Cardiac fibroblast (primary cell): ENCODE measurements at regions not wholly inside any gene's neighbourhood (a gene's known extent, or its start where the extent isn't known, plus 50 kb on each side); places are given as distances from the start of the nearest gene placed in this dataset.
A peak's percentile ranks its signal among the peaks of the same experiment; 100 is the strongest.
"Not testable (repeated sequence)": the region's sequence is repeated elsewhere in the genome, so short reads cannot be mapped to it uniquely, and the experiment has no call there.

Experiments
- DNase-seq, 2 donors: peaks; one replicate each; pipeline versions ENCODE4 v3.0.0 to v3.0.0-alpha.2; 2010; ENCODE audit warnings: low read depth in 2 of 2
- H3K4me3 ChIP-seq, 2 donors: replicated peaks in 1 of 2; 1 replicate in 1 of 2; 2 replicates in 1 of 2; pipeline ENCODE4 v1.5.1; 2011; ENCODE audit warnings: low read depth in 2 of 2, low read length in 2 of 2, mild to moderate bottlenecking in 2 of 2, moderate library complexity in 1 of 2
- CTCF ChIP-seq: IDR thresholded peaks from one replicate; pipeline ENCODE4 v1.5.1; 2011; ENCODE audit warnings: low read depth, mild to moderate bottlenecking, low read length, inconsistent platforms

- DNase-seq: peak; percentile 5 to 41
- TF ChIP-seq CTCF: peak; percentile 62
- no peak overlapping the region for H3K4me3 ChIP-seq
These were observed 76.0 kb downstream of the SPIN4 start for GRCh38 chrX:63275127-63275526.

- H3K4me3 ChIP-seq: no peak overlapping the region
- DNase-seq: no peak
- no peak for TF ChIP-seq CTCF
These were observed 80.3 kb downstream of the SPIN4 start for GRCh38 chrX:63270873-63271272.

GRCh38 chrX:63258144-63258543, 93.0 kb downstream of the SPIN4 start:
- no peak for DNase-seq
- H3K4me3 ChIP-seq: no peak overlapping the region
- no peak for TF ChIP-seq CTCF

GRCh38 chrX:63250253-63250868, 100.8 kb downstream of the SPIN4 start:
- TF ChIP-seq CTCF: peak; percentile 82
- H3K4me3 ChIP-seq: no peak overlapping the region
- DNase-seq: peak; percentile 86 to 88

GRCh38 chrX:63242689-63243088, 108.4 kb downstream of the SPIN4 start:
- not testable (repeated sequence) for DNase-seq, H3K4me3 ChIP-seq

- not testable (repeated sequence) for H3K4me3 ChIP-seq, DNase-seq
These were observed 115.2 kb downstream of the SPIN4 start for GRCh38 chrX:63235963-63236362.

- not testable (repeated sequence) for DNase-seq, H3K4me3 ChIP-seq
These were observed 118.1 kb downstream of the SPIN4 start for GRCh38 chrX:63233013-63233412.

GRCh38 chrX:63218202-63218601, 132.9 kb downstream of the SPIN4 start:
- not testable (repeated sequence) for DNase-seq, H3K4me3 ChIP-seq

- not testable (repeated sequence) for H3K4me3 ChIP-seq, DNase-seq
These were observed 133.6 kb downstream of the SPIN4 start for GRCh38 chrX:63217549-63217948.

GRCh38 chrX:63209645-63210044, 141.5 kb downstream of the SPIN4 start:
- H3K4me3 ChIP-seq, DNase-seq: not testable (repeated sequence)

- not testable (repeated sequence) for DNase-seq, H3K4me3 ChIP-seq
These were observed 142.0 kb downstream of the SPIN4 start for GRCh38 chrX:63209128-63209527.

- H3K4me3 ChIP-seq, DNase-seq: not testable (repeated sequence)
These were observed 146.7 kb downstream of the SPIN4 start for GRCh38 chrX:63204266-63205074.

GRCh38 chrX:63201987-63202386, 149.1 kb downstream of the SPIN4 start:
- H3K4me3 ChIP-seq, DNase-seq: not testable (repeated sequence)

GRCh38 chrX:63198693-63199092, 152.4 kb downstream of the SPIN4 start:
- H3K4me3 ChIP-seq, DNase-seq: not testable (repeated sequence)
